Body of pancreas (tissue), 4 donors: ENCODE measurements at regions not wholly inside any gene's neighbourhood (a gene's known extent, or its start where the extent isn't known, plus 50 kb on each side); places are given as distances from the start of the nearest gene placed in this dataset.

Source experiments
- POLR2A ChIP-seq, 3 donors: fragments of 450-650 bp; IDR thresholded peaks; one replicate each; pipeline ENCODE4 v1.6.1; 2016; ENCODE audit warnings: antibody characterized with exemption in 3 of 3, mild to moderate bottlenecking in 2 of 3
- TF ChIP-seq, protein P1 (sequence below), 7 experiments: fragments of 450-650 bp in 4 of 7; fragments of 200-600 bp in 3 of 7; sonication (generic) in 3 of 7; IDR thresholded peaks; one replicate each; pipeline ENCODE4 v1.5.1; 2016 to 2019; ENCODE audit warnings: antibody characterized with exemption in 7 of 7

DNA sequence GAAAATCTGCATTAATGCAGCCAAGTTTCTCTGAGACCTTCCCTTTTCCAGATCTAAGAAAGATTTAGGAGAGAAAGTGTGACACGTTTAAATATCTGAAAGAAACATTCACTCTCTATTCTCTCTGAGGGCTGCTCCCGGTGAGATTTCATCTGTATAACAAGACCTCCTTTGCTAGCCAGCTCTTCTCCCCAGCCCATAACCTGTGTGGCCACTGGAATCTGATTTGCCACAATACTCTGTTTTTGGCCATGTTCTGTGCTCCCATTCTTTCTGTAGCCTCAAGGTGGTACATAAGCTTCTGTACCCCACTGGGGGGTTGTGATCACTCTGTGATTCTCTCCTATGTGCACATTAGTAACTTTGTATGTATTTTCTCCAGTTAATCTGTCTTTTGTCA, 291.0 kb upstream of the SEMA6A start:
- TF ChIP-seq, protein P1, sequence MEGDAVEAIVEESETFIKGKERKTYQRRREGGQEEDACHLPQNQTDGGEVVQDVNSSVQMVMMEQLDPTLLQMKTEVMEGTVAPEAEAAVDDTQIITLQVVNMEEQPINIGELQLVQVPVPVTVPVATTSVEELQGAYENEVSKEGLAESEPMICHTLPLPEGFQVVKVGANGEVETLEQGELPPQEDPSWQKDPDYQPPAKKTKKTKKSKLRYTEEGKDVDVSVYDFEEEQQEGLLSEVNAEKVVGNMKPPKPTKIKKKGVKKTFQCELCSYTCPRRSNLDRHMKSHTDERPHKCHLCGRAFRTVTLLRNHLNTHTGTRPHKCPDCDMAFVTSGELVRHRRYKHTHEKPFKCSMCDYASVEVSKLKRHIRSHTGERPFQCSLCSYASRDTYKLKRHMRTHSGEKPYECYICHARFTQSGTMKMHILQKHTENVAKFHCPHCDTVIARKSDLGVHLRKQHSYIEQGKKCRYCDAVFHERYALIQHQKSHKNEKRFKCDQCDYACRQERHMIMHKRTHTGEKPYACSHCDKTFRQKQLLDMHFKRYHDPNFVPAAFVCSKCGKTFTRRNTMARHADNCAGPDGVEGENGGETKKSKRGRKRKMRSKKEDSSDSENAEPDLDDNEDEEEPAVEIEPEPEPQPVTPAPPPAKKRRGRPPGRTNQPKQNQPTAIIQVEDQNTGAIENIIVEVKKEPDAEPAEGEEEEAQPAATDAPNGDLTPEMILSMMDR (IDR thresholded peaks at IDR 0.05): no peak
- TF ChIP-seq POLR2A (IDR thresholded peaks at IDR 0.05): no peak
